ENCODE measurements at regions not wholly inside any gene's neighbourhood (a gene's known extent, or its start where the extent isn't known, plus 50 kb on each side); places are given as distances from the start of the nearest gene placed in this dataset.

- Histone ChIP-seq H2AFZ (no peak overlapping the region), H3K9me2 (replicated peaks; ENCODE audit: insufficient read depth) (no peaks in the 10 kb centered on the region), H3K79me2 (no peaks in the 10 kb centered on the region), H3K9me3 (ENCODE audit: low read depth) (no peaks in the 10 kb centered on the region), H3K4me3 (no peak overlapping the region), H3K4me2 (no peak overlapping the region), H3K27ac (no peak overlapping the region), H4K20me1 (ENCODE audit: insufficient read depth, poor library complexity, severe bottlenecking) (no peaks in the 10 kb centered on the region), H3K36me3 (replicated peaks; ENCODE audit: insufficient read depth, low read depth) (no peaks in the 10 kb centered on the region), H3K27me3 (no peaks in the 10 kb centered on the region), H3K4me1 (ENCODE audit: insufficient read depth) (no peaks in the 10 kb centered on the region)
- peak; percentile 44 for DNase-seq (ENCODE audit: low spot score)
- 56% methylated on average over 4 of the region's 4 CpGs for WGBS (ENCODE audit: low lambda C conversion rate, missing lambda C conversion rate)
- TF ChIP-seq EZH2 (IDR thresholded peaks at IDR 0.05; ENCODE audit: borderline replicate concordance), result no peak
- TF ChIP-seq EZH2phosphoT487 (IDR thresholded peaks at IDR 0.05; ENCODE audit: low read depth, severe bottlenecking, unreplicated experiment), result no peak
- TF ChIP-seq CTCF (IDR thresholded peaks at IDR 0.05; ENCODE audit: poor library complexity), result no peak
These were observed 408.7 kb downstream of the REEP3 start for GRCh38 chr10:63929831-63930467.

GRCh38 chr10:63930584-63930983 is 409.4 kb downstream of the REEP3 start:
- H2AFZ ChIP-seq, result no peak overlapping the region
- H3K79me2 ChIP-seq, result no peaks in the 10 kb centered on the region
- no peak for TF ChIP-seq CTCF (IDR thresholded peaks at IDR 0.05; ENCODE audit: poor library complexity)
- H3K27ac ChIP-seq, result no peak overlapping the region
- H3K9me2 ChIP-seq (replicated peaks; ENCODE audit: insufficient read depth), result no peaks in the 10 kb centered on the region
- H3K27me3 ChIP-seq, result no peaks in the 10 kb centered on the region
- 91% methylated on average over 4 of the region's 4 CpGs for whole genome bisulfite sequencing (ENCODE audit: low lambda C conversion rate, missing lambda C conversion rate)
- no peak overlapping the region for H3K4me3 ChIP-seq
- DNase-seq (ENCODE audit: low spot score), result no peak
- no peak overlapping the region for H3K4me2 ChIP-seq
- H3K4me1 ChIP-seq (ENCODE audit: insufficient read depth), result no peaks in the 10 kb centered on the region
- H3K9me3 ChIP-seq (ENCODE audit: low read depth), result no peaks in the 10 kb centered on the region
- no peaks in the 10 kb centered on the region for H3K36me3 ChIP-seq (replicated peaks; ENCODE audit: insufficient read depth, low read depth)
- no peaks in the 10 kb centered on the region for H4K20me1 ChIP-seq (ENCODE audit: insufficient read depth, poor library complexity, severe bottlenecking)

- Histone ChIP-seq H2AFZ (no peak overlapping the region), H3K9me3 (ENCODE audit: low read depth) (no peaks in the 10 kb centered on the region), H3K4me1 (ENCODE audit: insufficient read depth) (no peaks in the 10 kb centered on the region), H4K20me1 (ENCODE audit: insufficient read depth, poor library complexity, severe bottlenecking) (no peaks in the 10 kb centered on the region), H3K79me2 (no peaks in the 10 kb centered on the region), H3K9me2 (replicated peaks; ENCODE audit: insufficient read depth) (no peaks in the 10 kb centered on the region), H3K36me3 (replicated peaks; ENCODE audit: insufficient read depth, low read depth) (no peaks in the 10 kb centered on the region), H3K27me3 (no peaks in the 10 kb centered on the region), H3K4me3 (no peak overlapping the region), H3K4me2 (no peak overlapping the region), H3K27ac (no peak overlapping the region)
- peak; percentile 24 for TF ChIP-seq CTCF (IDR thresholded peaks at IDR 0.05; ENCODE audit: poor library complexity)
- TF ChIP-seq EZH2phosphoT487 (IDR thresholded peaks at IDR 0.05; ENCODE audit: low read depth, severe bottlenecking, unreplicated experiment), result no peak
- no peak for TF ChIP-seq EZH2 (IDR thresholded peaks at IDR 0.05; ENCODE audit: borderline replicate concordance)
- DNase-seq (ENCODE audit: low spot score), result no peak
- 63% methylated on average over 2 of the region's 2 CpGs for WGBS (ENCODE audit: low lambda C conversion rate, missing lambda C conversion rate)
These were observed 414.5 kb downstream of the REEP3 start for GRCh38 chr10:63935705-63936104.

Data from hepatocyte (in vitro differentiated cells).